HCEC 1CT (cell line): ENCODE measurements at regions not wholly inside any gene's neighbourhood (a gene's known extent, or its start where the extent isn't known, plus 50 kb on each side); places are given as distances from the start of the nearest gene placed in this dataset.
"Not testable (repeated sequence)": the region's sequence is repeated elsewhere in the genome, so short reads cannot be mapped to it uniquely, and the experiment has no call there.

Source experiments
- DNase-seq: peaks from one replicate; pipeline ENCODE4 v3.0.0-alpha.2; 2017

GRCh38 chr6:135606392-135606791 is 108.9 kb upstream of the AHI1 start:
- DNase-seq: no peak

- DNase-seq: no peak
Measured at GRCh38 chr6:135608031-135608430, 110.5 kb upstream of the AHI1 start.

GRCh38 chr6:135610192-135610591 is 112.7 kb upstream of the AHI1 start:
- not testable (repeated sequence) for DNase-seq

GRCh38 chr6:135616655-135617054 is 119.1 kb upstream of the AHI1 start:
- no peak for DNase-seq

- DNase-seq: no peak
Measured at GRCh38 chr6:135617222-135617621, 119.7 kb upstream of the AHI1 start.

- no peak for DNase-seq
Measured at GRCh38 chr6:135622081-135622480, 124.5 kb upstream of the AHI1 start.

GRCh38 chr6:135623979-135624378 is 126.4 kb upstream of the AHI1 start:
- no peak for DNase-seq

- peak; percentile 7 for DNase-seq
Measured at GRCh38 chr6:135624402-135625295, 127.1 kb upstream of the AHI1 start.

- not testable (repeated sequence) for DNase-seq
Measured at GRCh38 chr6:135626001-135626400, 128.5 kb upstream of the AHI1 start.

- DNase-seq: no peak
Measured at GRCh38 chr6:135627092-135627715, 129.7 kb upstream of the AHI1 start.

- no peak for DNase-seq
Measured at GRCh38 chr6:135630789-135631376, 133.3 kb upstream of the AHI1 start.

GRCh38 chr6:135631821-135632220 is 134.3 kb upstream of the AHI1 start:
- no peak for DNase-seq

- DNase-seq: no peak
Measured at GRCh38 chr6:135633573-135633972, 136.0 kb upstream of the AHI1 start.

- DNase-seq: no peak
Measured at GRCh38 chr6:135637701-135638100, 140.2 kb upstream of the AHI1 start.

GRCh38 chr6:135638108-135638507 is 140.6 kb upstream of the AHI1 start:
- DNase-seq: no peak

GRCh38 chr6:135640048-135640447 is 142.5 kb upstream of the AHI1 start:
- DNase-seq: no peak

GRCh38 chr6:135640449-135641111 is 143.0 kb upstream of the AHI1 start:
- no peak for DNase-seq

- no peak for DNase-seq
Measured at GRCh38 chr6:135642912-135643311, 145.4 kb upstream of the AHI1 start.

GRCh38 chr6:135644394-135644793 is 146.9 kb upstream of the AHI1 start:
- no peak for DNase-seq

- DNase-seq: no peak
Measured at GRCh38 chr6:135647521-135647920, 150.0 kb upstream of the AHI1 start.

- DNase-seq: no peak
Measured at GRCh38 chr6:135651964-135652755, 154.6 kb upstream of the AHI1 start.

- no peak for DNase-seq
Measured at GRCh38 chr6:135655055-135655454, 157.5 kb upstream of the AHI1 start.

- no peak for DNase-seq
Measured at GRCh38 chr6:135657207-135657606, 159.7 kb upstream of the AHI1 start.
